ENCODE measurements at regions not wholly inside any gene's neighbourhood (a gene's known extent, or its start where the extent isn't known, plus 50 kb on each side); places are given as distances from the start of the nearest gene placed in this dataset.

DNA sequence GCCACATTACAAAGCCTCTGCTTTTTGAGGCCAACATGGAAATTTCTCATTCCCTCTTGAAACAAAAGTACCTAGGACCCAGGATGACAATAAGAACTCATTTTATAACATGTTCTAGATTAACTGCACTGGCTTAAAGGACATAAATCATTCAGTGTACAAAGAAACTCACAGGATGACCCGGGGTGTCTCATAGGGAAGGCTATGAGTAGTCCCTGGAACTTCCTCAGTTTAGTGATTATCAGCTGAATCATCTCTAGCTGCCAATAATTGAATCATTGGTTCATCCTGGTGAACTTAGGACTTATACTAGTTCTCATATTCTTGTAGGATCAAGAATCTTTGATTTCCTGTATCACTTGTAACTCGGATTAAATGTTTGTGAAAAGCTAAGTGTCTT is 95.8 kb upstream of the WDR1 start:
- H3K4me1 Mint-ChIP-seq, result no peaks in the 10 kb centered on the region
- ChIA-PET CTCF (no interaction called here), POLR2A (no interaction called here)
- Histone ChIP-seq H3K27me3 (ENCODE audit: insufficient read depth, low read length, poor library complexity, severe bottlenecking) (no peaks in the 10 kb centered on the region), H3K27ac (ENCODE audit: low read depth, low read length) (no peak overlapping the region), H3K4me1 (ENCODE audit: insufficient read depth, low read length) (no peaks in the 10 kb centered on the region), H3K36me3 (ENCODE audit: insufficient read depth, low read length) (no peaks in the 10 kb centered on the region), H3K9me3 (ENCODE audit: low read length) (no peaks in the 10 kb centered on the region), H3K4me3 (ENCODE audit: low read length) (no peak overlapping the region)
- no peaks in the 10 kb centered on the region for H3K36me3 Mint-ChIP-seq
- H3K27ac Mint-ChIP-seq, result no peak overlapping the region
- peaks cover 0 to 11% of the 10 kb centered on the region in 2 donors for H3K27me3 Mint-ChIP-seq
- H3K4me3 Mint-ChIP-seq, result no peak overlapping the region
- peaks cover 0 to 2% (median 0%) of the 10 kb centered on the region in 5 donors for H3K9me3 Mint-ChIP-seq
- no peak for DNase-seq

DNA sequence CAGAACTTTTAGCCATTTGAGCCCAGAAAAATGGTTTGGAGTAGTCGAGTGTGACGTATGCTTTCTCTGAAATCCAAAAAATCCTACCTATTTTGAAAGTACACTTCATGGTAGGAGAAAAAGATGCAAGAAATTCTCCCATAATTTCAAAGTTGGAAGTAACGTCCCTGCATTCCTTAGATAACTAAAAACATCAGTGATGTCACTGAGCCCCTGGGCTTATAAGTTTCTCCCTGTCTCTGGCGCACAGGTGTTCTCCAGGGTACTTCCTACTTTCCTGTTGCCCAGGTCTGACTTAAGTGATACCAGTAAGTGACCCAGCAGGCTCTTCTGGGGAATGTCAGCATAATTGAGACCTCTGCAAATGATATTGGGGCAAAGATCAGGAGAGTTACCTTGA is 90.5 kb upstream of the WDR1 start:
- Mint-ChIP-seq H3K27ac (no peak overlapping the region), H3K4me3 (no peak overlapping the region), H3K9me3 (peaks cover 0 to 2% (median 0%) of the 10 kb centered on the region in 5 donors), H3K4me1 (no peaks in the 10 kb centered on the region), H3K36me3 (no peaks in the 10 kb centered on the region), H3K27me3 (peaks cover 0 to 23% of the 10 kb centered on the region in 2 donors)
- ChIA-PET CTCF (no interaction called here), POLR2A (no interaction called here)
- Histone ChIP-seq H3K9me3 (ENCODE audit: low read length) (no peaks in the 10 kb centered on the region), H3K27me3 (ENCODE audit: insufficient read depth, low read length, poor library complexity, severe bottlenecking) (no peaks in the 10 kb centered on the region), H3K4me1 (ENCODE audit: insufficient read depth, low read length) (no peaks in the 10 kb centered on the region), H3K4me3 (ENCODE audit: low read length) (no peak overlapping the region), H3K27ac (ENCODE audit: low read depth, low read length) (no peak overlapping the region), H3K36me3 (ENCODE audit: insufficient read depth, low read length) (no peaks in the 10 kb centered on the region)
- DNase-seq, result no peak

DNA sequence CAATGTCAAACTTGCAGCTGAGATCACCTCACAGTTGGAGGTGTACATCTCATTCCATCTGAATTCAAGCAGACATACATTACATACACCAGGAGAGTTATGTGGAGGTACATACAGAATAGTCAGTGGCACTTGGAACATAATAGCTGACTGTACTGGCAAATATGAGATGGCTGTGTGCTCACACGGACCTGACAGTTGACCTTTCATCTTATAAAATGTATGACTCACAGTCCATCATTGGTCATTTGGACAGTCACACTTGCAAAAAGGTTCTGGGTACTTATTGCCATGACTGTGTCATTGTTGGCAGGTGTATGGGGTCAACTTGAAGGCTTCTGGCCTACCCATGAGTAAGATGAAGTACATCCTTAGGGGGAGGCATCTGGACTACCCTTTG is 88.6 kb upstream of the WDR1 start:
- ChIA-PET CTCF (interaction anchor here (1.0 kb wide), 1 partner anchor 31 kb away, joined by 3 read pairs; no protein-coding TSS in a partner anchor), POLR2A (no interaction called here)
- H3K27me3 Mint-ChIP-seq, result peaks cover 3 to 23% of the 10 kb centered on the region in 2 donors
- H3K4me1 ChIP-seq (ENCODE audit: insufficient read depth, low read length), result no peaks in the 10 kb centered on the region
- no peak overlapping the region for H3K27ac Mint-ChIP-seq
- no peak overlapping the region for H3K4me3 ChIP-seq (ENCODE audit: low read length)
- H3K36me3 Mint-ChIP-seq, result no peaks in the 10 kb centered on the region
- no peaks in the 10 kb centered on the region for H3K4me1 Mint-ChIP-seq
- peaks cover 0 to 2% (median 0%) of the 10 kb centered on the region in 5 donors for H3K9me3 Mint-ChIP-seq
- H3K27ac ChIP-seq (ENCODE audit: low read depth, low read length), result no peak overlapping the region
- H3K36me3 ChIP-seq (ENCODE audit: insufficient read depth, low read length), result no peaks in the 10 kb centered on the region
- DNase-seq, result no peak
- no peaks in the 10 kb centered on the region for H3K27me3 ChIP-seq (ENCODE audit: insufficient read depth, low read length, poor library complexity, severe bottlenecking)
- H3K4me3 Mint-ChIP-seq, result no peak overlapping the region
- no peaks in the 10 kb centered on the region for H3K9me3 ChIP-seq (ENCODE audit: low read length)

DNA sequence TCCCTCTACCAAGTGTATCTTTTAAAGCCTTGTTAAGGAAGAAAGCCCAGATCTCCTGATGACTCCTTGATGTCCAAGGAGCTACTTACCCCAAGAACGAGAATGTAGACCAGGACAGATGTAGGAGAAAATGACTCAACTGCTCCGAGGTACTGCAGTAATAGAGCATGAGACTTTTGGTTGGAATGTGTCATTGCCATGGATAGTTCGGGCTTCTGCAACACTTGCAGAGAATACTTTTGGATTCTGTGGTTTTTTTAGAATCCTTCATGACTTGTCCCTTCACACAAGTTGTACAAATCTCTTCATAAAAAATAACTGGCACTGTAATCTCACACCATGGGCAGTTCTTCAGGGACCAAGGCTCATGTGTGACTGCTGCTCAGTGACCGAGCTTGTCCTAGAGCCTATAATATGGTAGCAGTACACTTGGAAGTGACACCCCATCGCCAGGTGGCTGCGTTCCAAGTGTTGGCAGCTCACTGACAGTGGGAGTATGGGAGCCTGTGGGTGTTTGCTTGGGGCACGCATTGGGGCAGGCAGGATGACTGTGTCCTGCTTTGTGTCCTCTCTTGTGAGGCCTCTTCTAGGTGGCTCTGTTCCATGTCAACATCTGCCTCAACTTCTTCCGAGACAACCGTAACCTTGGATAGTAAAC is 87.9 kb upstream of the WDR1 start:
- no peak overlapping the region for H3K27ac Mint-ChIP-seq
- H3K9me3 Mint-ChIP-seq, result peaks cover 0 to 2% (median 0%) of the 10 kb centered on the region in 5 donors
- H3K27ac ChIP-seq (ENCODE audit: low read depth, low read length), result no peak overlapping the region
- H3K27me3 Mint-ChIP-seq, result peaks cover 3 to 23% of the 10 kb centered on the region in 2 donors
- no peaks in the 10 kb centered on the region for H3K27me3 ChIP-seq (ENCODE audit: insufficient read depth, low read length, poor library complexity, severe bottlenecking)
- no peak overlapping the region for H3K4me3 Mint-ChIP-seq
- no peaks in the 10 kb centered on the region for H3K9me3 ChIP-seq (ENCODE audit: low read length)
- no peaks in the 10 kb centered on the region for H3K36me3 ChIP-seq (ENCODE audit: insufficient read depth, low read length)
- no peaks in the 10 kb centered on the region for H3K4me1 Mint-ChIP-seq
- no peak overlapping the region for H3K4me3 ChIP-seq (ENCODE audit: low read length)
- POLR2A ChIA-PET, result no interaction called here
- no peaks in the 10 kb centered on the region for H3K36me3 Mint-ChIP-seq
- CTCF ChIA-PET, result interaction anchor here (1.0 kb wide), 1 partner anchor 32 kb away, joined by 3 read pairs; no protein-coding TSS in a partner anchor
- DNase-seq, result no peak
- no peaks in the 10 kb centered on the region for H3K4me1 ChIP-seq (ENCODE audit: insufficient read depth, low read length)

DNA sequence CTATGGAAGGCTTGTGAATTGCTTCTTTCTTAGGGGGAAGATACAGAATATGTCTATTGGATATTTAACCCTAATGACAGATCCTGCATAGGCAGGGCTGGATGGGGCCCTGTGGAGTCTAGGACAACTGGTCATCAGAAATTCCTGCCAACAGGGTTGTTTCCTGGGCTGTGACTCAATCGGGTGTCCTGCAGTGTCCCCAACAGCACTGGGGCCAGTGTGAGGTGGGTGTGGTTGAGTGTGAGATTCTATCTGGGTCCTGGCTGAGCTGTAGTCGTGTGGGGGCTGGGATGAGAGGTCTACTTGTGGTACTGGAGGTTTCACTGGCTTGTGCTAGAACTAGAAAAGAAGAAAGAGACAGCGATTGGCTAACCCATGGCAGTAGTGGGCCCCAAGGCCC is 87.3 kb upstream of the WDR1 start:
- no peak for DNase-seq
- CTCF ChIA-PET, result no interaction called here

DNA sequence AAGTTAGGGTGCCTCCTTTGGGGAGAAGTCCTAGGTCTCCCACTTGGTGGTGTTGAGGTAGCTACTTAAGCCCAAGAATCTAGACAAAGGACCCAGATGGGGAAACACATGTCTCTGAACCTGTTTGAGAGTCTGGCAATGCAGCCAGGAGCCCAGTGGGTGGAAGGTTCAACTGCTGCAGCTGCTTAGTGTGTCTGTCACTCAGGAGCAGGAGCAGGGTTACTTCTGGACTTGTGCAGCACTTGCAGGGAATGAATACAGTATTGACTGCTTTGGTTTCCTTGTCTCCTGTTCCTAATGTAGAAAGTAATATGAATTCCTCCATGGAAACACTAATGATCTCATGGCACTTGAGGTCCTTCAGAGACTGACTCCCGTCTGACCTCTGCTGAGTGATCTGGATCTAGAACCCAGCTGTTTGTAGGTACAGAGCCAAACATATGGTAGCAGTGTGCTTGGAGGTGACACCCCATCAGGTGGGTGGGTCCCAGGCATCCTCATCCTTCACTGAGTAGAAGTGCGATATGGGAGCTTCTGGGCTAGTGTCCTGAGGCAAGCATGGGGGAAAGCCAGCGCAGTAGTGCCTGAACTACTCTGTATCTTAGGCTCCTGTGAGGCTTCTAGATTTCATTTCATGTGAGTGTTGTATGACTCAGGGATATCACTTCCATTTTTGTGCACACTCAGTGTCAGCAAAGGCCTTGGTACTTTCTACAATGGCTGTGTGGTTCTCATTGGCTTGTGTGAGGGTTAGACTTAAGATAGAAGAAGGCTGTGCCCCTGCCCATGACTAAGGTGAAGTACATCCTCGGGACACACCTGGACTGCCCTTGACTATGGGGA is 85.0 kb upstream of the WDR1 start:
- Histone ChIP-seq H3K27me3 (ENCODE audit: insufficient read depth, low read length, poor library complexity, severe bottlenecking) (no peaks in the 10 kb centered on the region), H3K27ac (ENCODE audit: low read depth, low read length) (peak overlapping the region; percentile 22), H3K36me3 (ENCODE audit: insufficient read depth, low read length) (no peaks in the 10 kb centered on the region), H3K4me3 (ENCODE audit: low read length) (no peak overlapping the region), H3K4me1 (ENCODE audit: insufficient read depth, low read length) (no peaks in the 10 kb centered on the region), H3K9me3 (ENCODE audit: low read length) (no peaks in the 10 kb centered on the region)
- Mint-ChIP-seq H3K9me3 (peaks cover 0 to 2% (median 0%) of the 10 kb centered on the region in 5 donors), H3K36me3 (no peaks in the 10 kb centered on the region), H3K4me3 (no peak overlapping the region), H3K4me1 (no peaks in the 10 kb centered on the region), H3K27me3 (peaks cover 5 to 10% of the 10 kb centered on the region in 2 donors), H3K27ac (peak overlapping the region in 1 of 8 donors; percentile 5)
- ChIA-PET POLR2A (no interaction called here), CTCF (interaction anchor here (1.0 kb wide), 1 partner anchor 39 kb away, joined by 3 read pairs; no protein-coding TSS in a partner anchor)
- no peak for DNase-seq

More for the DNA sequence above, 87.3 kb upstream of the WDR1 start:
- H3K4me1 Mint-ChIP-seq, result no peaks in the 10 kb centered on the region
- no peaks in the 10 kb centered on the region for H3K36me3 Mint-ChIP-seq
- H3K4me1 ChIP-seq (ENCODE audit: insufficient read depth, low read length), result no peaks in the 10 kb centered on the region
- no peaks in the 10 kb centered on the region for H3K36me3 ChIP-seq (ENCODE audit: insufficient read depth, low read length)
- peaks cover 0 to 2% (median 0%) of the 10 kb centered on the region in 5 donors for H3K9me3 Mint-ChIP-seq
- H3K27ac Mint-ChIP-seq, result no peak overlapping the region
- no peak overlapping the region for H3K4me3 Mint-ChIP-seq
- no peaks in the 10 kb centered on the region for H3K27me3 ChIP-seq (ENCODE audit: insufficient read depth, low read length, poor library complexity, severe bottlenecking)
- no peaks in the 10 kb centered on the region for H3K9me3 ChIP-seq (ENCODE audit: low read length)
- POLR2A ChIA-PET, result no interaction called here
- no peak overlapping the region for H3K27ac ChIP-seq (ENCODE audit: low read depth, low read length)
- peaks cover 3 to 18% of the 10 kb centered on the region in 2 donors for H3K27me3 Mint-ChIP-seq
- H3K4me3 ChIP-seq (ENCODE audit: low read length), result no peak overlapping the region

DNA sequence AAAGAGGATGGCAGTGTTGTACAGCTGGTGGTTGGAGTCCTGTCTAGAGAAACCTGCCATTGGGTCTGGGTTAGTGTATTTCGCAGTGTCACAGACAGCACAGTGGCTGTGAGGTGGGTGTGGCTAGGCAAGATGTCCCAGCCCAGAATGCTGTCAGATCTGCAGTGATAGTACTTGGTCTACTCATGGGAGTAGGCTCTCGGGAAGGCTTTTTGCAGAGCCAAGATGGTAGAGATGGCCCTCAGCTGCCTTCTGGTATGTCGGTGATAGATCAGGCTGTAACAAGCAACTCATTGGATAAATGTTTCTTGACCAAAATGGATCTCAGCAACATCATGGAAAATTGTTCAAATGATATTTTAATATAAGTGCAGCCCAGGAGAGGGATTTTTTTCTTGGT is 84.3 kb upstream of the WDR1 start:
- Histone ChIP-seq H3K27me3 (ENCODE audit: insufficient read depth, low read length, poor library complexity, severe bottlenecking) (no peaks in the 10 kb centered on the region), H3K9me3 (ENCODE audit: low read length) (no peaks in the 10 kb centered on the region), H3K36me3 (ENCODE audit: insufficient read depth, low read length) (no peaks in the 10 kb centered on the region), H3K27ac (ENCODE audit: low read depth, low read length) (peak overlapping the region; percentile 22), H3K4me1 (ENCODE audit: insufficient read depth, low read length) (no peaks in the 10 kb centered on the region), H3K4me3 (ENCODE audit: low read length) (no peak overlapping the region)
- peak overlapping the region in 1 of 8 donors; percentile 5 for H3K27ac Mint-ChIP-seq
- no peaks in the 10 kb centered on the region for H3K4me1 Mint-ChIP-seq
- H3K36me3 Mint-ChIP-seq, result no peaks in the 10 kb centered on the region
- CTCF ChIA-PET, result no interaction called here
- no peak overlapping the region for H3K4me3 Mint-ChIP-seq
- H3K9me3 Mint-ChIP-seq, result peaks cover 0 to 2% (median 0%) of the 10 kb centered on the region in 5 donors
- POLR2A ChIA-PET, result no interaction called here
- DNase-seq, result no peak
- H3K27me3 Mint-ChIP-seq, result peaks cover 5 to 10% of the 10 kb centered on the region in 2 donors

DNA sequence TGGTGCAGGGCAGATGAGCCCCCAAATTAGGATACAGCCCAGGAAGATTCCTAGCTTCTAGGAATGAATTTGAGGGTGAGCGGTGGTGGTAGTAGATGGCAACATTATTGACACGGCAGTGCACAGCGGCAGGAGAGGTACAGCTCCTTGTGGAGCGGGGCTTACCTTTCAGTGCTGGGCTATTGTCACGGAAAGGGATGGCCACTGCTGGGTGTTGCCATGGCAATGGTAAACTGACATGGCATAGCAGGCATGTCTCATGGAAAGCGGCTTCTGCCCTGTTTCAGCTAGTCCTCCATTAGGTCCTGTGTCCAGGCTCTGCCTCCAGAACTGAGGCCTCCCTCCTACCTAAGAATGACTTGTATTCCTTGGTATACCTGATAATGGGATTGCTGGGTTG is 81.8 kb upstream of the WDR1 start:
- H3K27me3 Mint-ChIP-seq, result peaks cover 0 to 5% of the 10 kb centered on the region in 2 donors
- DNase-seq, result no peak
- CTCF ChIA-PET, result no interaction called here

More for the DNA sequence above, 81.8 kb upstream of the WDR1 start:
- H3K9me3 Mint-ChIP-seq, result no peaks in the 10 kb centered on the region
- no peak overlapping the region for H3K4me3 Mint-ChIP-seq
- Histone ChIP-seq H3K27ac (ENCODE audit: low read depth, low read length) (no peak overlapping the region), H3K27me3 (ENCODE audit: insufficient read depth, low read length, poor library complexity, severe bottlenecking) (no peaks in the 10 kb centered on the region), H3K9me3 (ENCODE audit: low read length) (no peaks in the 10 kb centered on the region), H3K36me3 (ENCODE audit: insufficient read depth, low read length) (no peaks in the 10 kb centered on the region), H3K4me1 (ENCODE audit: insufficient read depth, low read length) (no peaks in the 10 kb centered on the region), H3K4me3 (ENCODE audit: low read length) (no peak overlapping the region)
- no peak overlapping the region for H3K27ac Mint-ChIP-seq
- no peaks in the 10 kb centered on the region for H3K36me3 Mint-ChIP-seq
- H3K4me1 Mint-ChIP-seq, result no peaks in the 10 kb centered on the region
- POLR2A ChIA-PET, result no interaction called here
